GM19372 (cell line): ENCODE measurements at regions not wholly inside any gene's neighbourhood (a gene's known extent, or its start where the extent isn't known, plus 50 kb on each side); places are given as distances from the start of the nearest gene placed in this dataset.
"Not testable (repeated sequence)": the region's sequence is repeated elsewhere in the genome, so short reads cannot be mapped to it uniquely, and the experiment has no call there.

Experiments
- ATAC-seq: cut with Tn5 transposase; IDR thresholded peaks from one replicate; pipeline ENCODE4 v1.9.1; 2021; ENCODE audit warnings: mild to moderate bottlenecking, low read depth, moderate library complexity; ENCODE audit not compliant: unreplicated experiment

- ATAC-seq, result no peak
These were observed 146.4 kb upstream of the TNP1 start for GRCh38 chr2:217006217-217006616.

DNA sequence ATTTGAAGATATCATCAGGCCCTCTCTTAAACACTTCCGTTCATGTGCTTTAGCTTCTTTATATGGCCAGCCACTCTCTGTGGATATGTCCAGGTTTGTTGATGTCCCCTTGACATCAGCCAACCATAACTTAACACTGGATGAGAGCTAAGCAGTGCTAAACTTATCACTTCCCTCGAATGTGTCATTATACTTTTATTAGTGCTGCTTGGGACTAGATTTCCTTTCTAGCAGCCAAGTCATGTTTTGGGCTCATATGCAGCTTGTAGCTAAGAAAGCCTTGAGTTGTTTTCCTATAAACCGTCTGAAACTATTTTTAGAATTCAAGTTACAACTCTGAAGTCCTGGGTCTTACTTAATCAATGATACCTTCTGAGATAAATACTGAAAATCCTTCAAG lies 144.8 kb upstream of the TNP1 start:
- no peak for ATAC-seq

GRCh38 chr2:217001740-217002139 lies 141.9 kb upstream of the TNP1 start:
- ATAC-seq, result no peak

- no peak for ATAC-seq
These were observed 140.5 kb upstream of the TNP1 start for GRCh38 chr2:217000406-217000805.

- ATAC-seq, result no peak
These were observed 136.5 kb upstream of the TNP1 start for GRCh38 chr2:216996279-216996845.

- ATAC-seq, result no peak
These were observed 134.5 kb upstream of the TNP1 start for GRCh38 chr2:216994353-216994854.

DNA sequence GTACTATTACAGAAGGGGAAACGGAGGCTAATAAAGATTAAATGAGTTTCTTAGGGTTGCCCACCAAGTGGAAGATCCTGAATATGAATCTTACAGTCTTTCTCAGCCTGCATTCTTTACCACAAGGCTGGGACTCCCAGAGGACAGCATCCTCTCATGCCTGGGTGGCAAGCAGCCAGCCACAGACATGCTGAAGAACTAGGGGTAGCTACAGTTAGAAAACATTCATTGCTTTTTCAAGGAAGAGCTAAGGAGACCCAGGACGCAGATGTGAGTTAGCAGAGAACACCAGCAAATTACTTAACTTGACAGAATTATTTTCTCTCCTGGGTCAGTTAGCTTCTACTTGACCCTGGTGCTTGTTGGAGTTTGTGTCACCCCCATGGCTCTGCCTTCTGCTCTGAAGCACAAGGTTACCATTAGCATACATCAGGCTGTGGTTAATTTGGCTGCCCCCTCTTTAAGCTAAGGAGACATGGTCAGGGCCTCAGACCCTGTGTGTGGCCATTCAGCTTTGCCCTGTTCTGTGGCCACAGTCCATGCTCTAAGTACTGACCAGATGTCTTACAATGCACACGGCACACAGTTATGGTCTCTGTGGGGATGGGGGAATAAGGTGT lies 132.3 kb upstream of the TNP1 start:
- no peak for ATAC-seq

- ATAC-seq, result no peak
These were observed 131.7 kb upstream of the TNP1 start for GRCh38 chr2:216991563-216991962.

DNA sequence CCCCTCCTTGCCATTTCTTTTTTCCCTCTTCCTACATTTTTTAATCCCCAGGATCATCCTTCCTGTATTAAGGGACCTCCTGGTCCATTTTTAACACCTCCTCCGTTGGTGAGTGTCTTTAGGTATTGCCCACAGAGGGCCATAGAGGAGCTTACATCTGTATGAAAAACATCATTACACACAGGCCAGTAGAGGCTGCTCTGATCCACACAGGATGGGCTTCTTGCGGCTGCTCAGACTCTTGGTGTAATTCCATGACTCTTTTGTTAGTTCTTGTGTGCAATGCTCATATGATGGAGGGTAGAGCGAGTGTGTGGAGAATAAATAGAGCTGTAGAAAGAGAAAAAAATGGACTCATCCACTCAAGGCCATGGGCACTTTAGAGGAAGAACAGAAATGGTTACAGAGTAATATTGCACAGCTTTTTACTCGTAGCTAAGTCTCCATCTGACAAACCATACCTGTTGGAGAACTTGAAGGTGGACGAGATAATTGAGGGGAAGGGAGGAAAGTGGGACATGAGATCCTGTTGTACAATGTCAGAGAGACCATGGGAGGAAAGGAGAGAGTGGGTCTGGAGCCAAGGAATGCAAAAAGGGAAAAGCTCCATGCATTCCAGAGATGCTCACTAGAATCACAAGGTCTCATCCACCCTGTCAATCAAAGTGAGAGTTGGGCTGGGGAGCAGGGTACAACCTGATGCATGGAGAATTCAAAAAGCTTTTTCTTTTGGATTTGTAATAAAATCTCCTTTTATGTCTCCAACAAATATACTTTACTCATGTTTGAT lies 129.7 kb upstream of the TNP1 start:
- no peak for ATAC-seq

DNA sequence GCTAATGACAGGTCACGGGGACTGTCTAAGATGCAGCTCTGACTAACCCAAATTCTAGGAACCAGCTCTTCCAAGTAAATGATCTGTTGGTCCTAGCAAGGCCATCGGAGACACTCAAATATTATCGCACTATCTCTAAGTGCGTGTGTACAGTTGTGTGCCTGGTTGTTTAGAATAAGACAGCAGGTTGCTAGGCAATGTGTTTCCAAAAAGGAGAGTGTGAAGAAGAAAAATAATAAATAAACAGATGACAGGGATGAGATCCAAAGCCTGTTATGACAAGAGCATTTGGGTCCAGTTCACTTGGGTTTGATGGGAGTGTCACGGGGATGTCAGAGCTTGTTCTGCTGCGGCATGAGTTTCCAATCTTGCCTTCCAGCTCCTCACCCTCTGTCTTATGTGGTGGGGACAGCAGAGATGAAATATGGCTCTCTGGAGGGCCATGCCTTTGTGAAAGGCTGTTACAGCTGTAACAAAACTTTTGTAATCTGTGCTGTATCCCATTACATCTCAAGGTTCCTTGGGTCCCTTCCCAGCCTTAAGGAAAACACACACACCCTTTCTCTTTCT lies 127.5 kb upstream of the TNP1 start:
- ATAC-seq, result no peak

DNA sequence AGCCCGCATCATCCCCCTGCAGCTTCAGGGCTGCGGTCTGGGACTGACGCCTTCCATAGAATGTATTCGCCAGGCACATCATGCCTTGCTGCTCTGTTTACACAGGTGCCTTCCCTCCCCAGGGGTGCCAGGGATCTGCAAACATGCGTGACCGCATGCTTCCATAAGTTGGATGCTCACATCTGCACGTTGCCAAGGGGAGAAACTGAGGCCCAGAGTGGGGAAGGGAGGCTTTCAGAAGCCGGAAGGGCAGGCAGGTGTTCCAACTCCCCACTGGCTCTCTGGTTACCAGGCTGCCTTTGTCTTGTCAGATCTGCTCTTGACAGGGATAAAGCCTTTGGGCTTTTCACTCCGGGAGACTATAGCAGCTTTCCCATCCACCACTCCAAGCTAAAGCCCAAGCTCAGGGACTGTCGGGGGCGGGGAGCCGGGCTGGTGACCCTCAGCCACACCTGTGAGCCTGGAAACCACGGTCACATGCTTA lies 125.8 kb upstream of the TNP1 start:
- no peak for ATAC-seq

GRCh38 chr2:216984937-216985336 lies 125.1 kb upstream of the TNP1 start:
- ATAC-seq, result no peak

- not testable (repeated sequence) for ATAC-seq
These were observed 122.1 kb upstream of the TNP1 start for GRCh38 chr2:216981951-216982350.

GRCh38 chr2:216980510-216980909 lies 120.6 kb upstream of the TNP1 start:
- ATAC-seq, result not testable (repeated sequence)

- no peak for ATAC-seq
These were observed 114.7 kb upstream of the TNP1 start for GRCh38 chr2:216974321-216975302.

GRCh38 chr2:216971593-216971992 lies 111.7 kb upstream of the TNP1 start:
- no peak for ATAC-seq

DNA sequence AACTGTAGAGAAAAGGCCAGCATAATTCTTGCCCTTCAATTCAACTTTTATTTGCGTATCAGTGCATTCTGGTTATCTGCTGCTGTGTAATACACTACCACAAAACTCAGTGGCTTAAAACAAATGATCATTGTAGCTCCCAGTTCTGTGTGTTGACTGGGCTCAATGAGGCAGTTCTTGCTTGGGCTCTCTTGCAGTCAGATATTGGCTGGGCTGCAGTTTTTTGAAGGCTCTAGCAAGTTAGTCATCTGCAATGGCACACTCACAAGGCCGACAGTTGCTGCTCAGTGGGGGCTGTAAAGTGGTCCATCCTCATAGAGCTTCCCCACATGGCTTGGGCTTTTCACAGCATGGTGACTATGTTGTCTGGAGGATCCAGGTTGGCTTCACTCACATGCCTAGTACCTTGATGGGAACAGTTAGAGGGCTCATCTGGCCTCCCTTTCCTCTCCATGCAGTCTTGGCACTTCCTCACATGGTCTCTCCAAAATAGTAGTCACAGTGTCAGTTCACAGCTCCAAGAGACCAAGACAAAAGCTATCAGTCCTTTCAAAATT lies 110.6 kb upstream of the TNP1 start:
- no peak for ATAC-seq

DNA sequence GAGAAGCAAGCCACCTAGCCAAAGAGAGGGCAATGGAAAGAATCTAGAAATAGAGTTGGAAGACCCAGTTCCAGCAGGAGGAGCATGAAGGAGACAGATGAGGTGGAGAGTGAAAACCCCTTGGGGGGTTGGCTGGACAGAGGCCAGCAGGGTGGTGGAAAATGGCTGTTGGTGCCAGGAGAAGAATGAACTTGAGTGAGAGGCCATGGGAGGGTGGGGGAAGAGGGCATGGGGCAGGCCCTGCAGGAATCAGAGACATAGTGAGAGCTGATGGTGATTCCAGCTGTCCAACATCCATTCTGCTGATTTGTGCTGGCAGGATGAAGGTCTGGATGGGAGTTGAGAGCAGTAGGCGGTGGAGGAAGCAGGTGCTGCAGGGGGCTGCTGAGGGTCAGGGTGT lies 108.0 kb upstream of the TNP1 start:
- ATAC-seq, result no peak

- ATAC-seq, result no peak
These were observed 100.9 kb upstream of the TNP1 start for GRCh38 chr2:216960671-216961268.
